ENCODE measurements at regions not wholly inside any gene's neighbourhood (a gene's known extent, or its start where the extent isn't known, plus 50 kb on each side); places are given as distances from the start of the nearest gene placed in this dataset.

DNA sequence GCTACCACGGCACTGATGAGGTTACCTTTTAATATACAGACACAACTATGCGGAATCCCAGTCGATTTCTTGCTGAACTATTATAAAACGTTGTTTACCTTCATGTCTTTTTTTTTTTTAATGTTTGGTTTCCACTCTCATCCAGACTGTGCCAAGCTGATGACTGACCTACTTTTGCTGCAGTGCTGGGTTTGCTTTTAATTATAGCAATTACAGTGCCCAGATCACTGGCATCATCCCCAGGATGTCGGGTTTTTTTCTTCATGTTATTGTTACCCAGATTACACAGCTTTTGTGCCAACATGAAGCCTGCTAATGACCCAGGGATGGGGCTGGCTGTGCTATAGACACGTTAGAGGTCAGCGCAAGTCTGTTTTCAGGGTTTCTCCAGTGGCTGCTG lies 294.0 kb upstream of the ATP10A start:
- TF ChIP-seq TAF1 (IDR thresholded peaks at IDR 0.05; ENCODE audit: low read depth, low read length), result no peak
- no peak for TF ChIP-seq POLR2A (IDR thresholded peaks at IDR 0.05; ENCODE audit: low read depth, low read length)
- no peak for TF ChIP-seq POLR2AphosphoS5 (IDR thresholded peaks at IDR 0.05; ENCODE audit: low read depth, low read length)
- TF ChIP-seq PAX5 (IDR thresholded peaks at IDR 0.05; ENCODE audit: insufficient read depth, low read length, severe bottlenecking), result no peak

All from GM12891 (cell line).